Natural killer cell (primary cell): ENCODE measurements at regions not wholly inside any gene's neighbourhood (a gene's known extent, or its start where the extent isn't known, plus 50 kb on each side); places are given as distances from the start of the nearest gene placed in this dataset.

Source experiments
- ATAC-seq, 3 donors: fragments of 150-1000 bp in 2 of 3; fragments of 200-7000 bp in 1 of 3; cut with Tn5 transposase; 1 replicate in 1 of 3; 2 replicates in 2 of 3; pipeline ENCODE4 v1.10.0; 2021; ENCODE audit warnings: mild to moderate bottlenecking in 2 of 3, moderate library complexity in 2 of 3
- DNase-seq, 2 donors: peaks; one replicate each; pipeline versions ENCODE4 v3.0.0 to v3.0.0-alpha.2; 2013 to 2021; ENCODE audit warnings: mixed read lengths in 1 of 2
- H3K27ac ChIP-seq: one replicate; pipeline ENCODE4 v1.5.1; 2013; ENCODE audit warnings: mild to moderate bottlenecking, low read length
- H3K27me3 ChIP-seq: one replicate; pipeline ENCODE4 v1.6.1; 2013; ENCODE audit warnings: low read length; ENCODE audit not compliant: control insufficient read depth, insufficient read depth
- H3K36me3 ChIP-seq: one replicate; pipeline ENCODE4 v1.6.1; 2013; ENCODE audit warnings: low read length; ENCODE audit not compliant: control insufficient read depth, insufficient read depth
- H3K4me1 ChIP-seq: one replicate; pipeline ENCODE4 v1.6.1; 2013; ENCODE audit warnings: low read length; ENCODE audit not compliant: control insufficient read depth, insufficient read depth
- H3K4me3 ChIP-seq: one replicate; pipeline ENCODE4 v1.5.1; 2013; ENCODE audit warnings: low read length
- H3K9me3 ChIP-seq: one replicate; pipeline ENCODE4 v1.6.1; 2013; ENCODE audit warnings: low read length; ENCODE audit not compliant: control insufficient read depth, insufficient read depth
- H3K27ac Mint-ChIP-seq, 2 donors: one replicate each; pipeline ENCODE4 v1.8.0; 2022; ENCODE audit warnings: mild to moderate bottlenecking in 2 of 2, mixed read lengths in 2 of 2, moderate library complexity in 1 of 2
- H3K27me3 Mint-ChIP-seq, 2 donors: one replicate each; pipeline ENCODE4 v1.8.0; 2022; ENCODE audit warnings: low read depth in 2 of 2, mixed read lengths in 2 of 2
- H3K36me3 Mint-ChIP-seq: one replicate; pipeline ENCODE4 v1.8.0; 2022; ENCODE audit warnings: mixed read lengths
- H3K4me1 Mint-ChIP-seq, 2 donors: one replicate each; pipeline ENCODE4 v1.8.0; 2022; ENCODE audit warnings: mixed read lengths in 2 of 2
- H3K4me3 Mint-ChIP-seq: one replicate; pipeline ENCODE4 v1.8.0; 2022; ENCODE audit warnings: mild to moderate bottlenecking, moderate library complexity, mixed read lengths
- H3K9me3 Mint-ChIP-seq, 2 donors: one replicate each; pipeline ENCODE4 v1.8.0; 2022; ENCODE audit warnings: mixed read lengths in 2 of 2
- WGBS: methylation state at CpG from one replicate; pipeline ENCODE4 v1.1.7; 2013; ENCODE audit warnings: missing lambda C conversion rate; ENCODE audit not compliant: insufficient coverage; 5-methylcytosine and 5-hydroxymethylcytosine counted together
- intact Hi-C: fragments of 100-400 bp; cut with micrococcal nuclease; formaldehyde crosslinking; loops from one replicate; pipeline ENCODE4 v1.14.2; 2022
- TF ChIP-seq, protein P1 (sequence below): fragments of 200-600 bp; IDR thresholded peaks from one replicate; pipeline ENCODE4 v1.8.0; 2022; ENCODE audit warnings: antibody characterized with exemption

DNA sequence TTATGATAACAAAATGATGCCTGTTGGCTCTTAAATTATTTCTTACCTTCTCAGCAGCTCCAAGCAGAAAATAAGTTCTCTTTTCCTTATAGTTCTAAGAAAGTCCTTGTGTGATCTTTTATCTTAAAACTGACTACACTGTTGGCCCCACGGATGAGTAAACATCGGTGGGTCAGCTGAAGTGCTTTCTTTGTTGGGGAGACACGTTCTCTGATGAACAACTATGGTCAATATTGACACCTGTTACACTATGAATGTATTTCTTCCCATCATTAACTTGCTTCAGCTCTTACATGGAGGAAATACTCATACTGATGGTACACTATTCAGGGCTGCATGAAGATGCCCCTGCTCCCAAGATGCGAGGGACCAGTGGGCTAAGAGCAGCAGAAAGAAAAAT lies 110.8 kb upstream of the EEA1 start:
- Mint-ChIP-seq H3K36me3 (no peaks in the 10 kb centered on the region), H3K4me3 (no peak overlapping the region), H3K27ac (no peak overlapping the region), H3K27me3 (peaks cover 6% of the 10 kb centered on the region in 2 donors), H3K9me3 (no peaks in the 10 kb centered on the region), H3K4me1 (no peaks in the 10 kb centered on the region)
- Histone ChIP-seq H3K27ac (no peak overlapping the region), H3K36me3 (no peaks in the 10 kb centered on the region), H3K4me3 (no peak overlapping the region), H3K4me1 (no peaks in the 10 kb centered on the region), H3K27me3 (no peaks in the 10 kb centered on the region), H3K9me3 (no peaks in the 10 kb centered on the region)
- no peak for ATAC-seq
- intact Hi-C loops, result no loop called here
- no peak for DNase-seq
- TF ChIP-seq, protein P1, sequence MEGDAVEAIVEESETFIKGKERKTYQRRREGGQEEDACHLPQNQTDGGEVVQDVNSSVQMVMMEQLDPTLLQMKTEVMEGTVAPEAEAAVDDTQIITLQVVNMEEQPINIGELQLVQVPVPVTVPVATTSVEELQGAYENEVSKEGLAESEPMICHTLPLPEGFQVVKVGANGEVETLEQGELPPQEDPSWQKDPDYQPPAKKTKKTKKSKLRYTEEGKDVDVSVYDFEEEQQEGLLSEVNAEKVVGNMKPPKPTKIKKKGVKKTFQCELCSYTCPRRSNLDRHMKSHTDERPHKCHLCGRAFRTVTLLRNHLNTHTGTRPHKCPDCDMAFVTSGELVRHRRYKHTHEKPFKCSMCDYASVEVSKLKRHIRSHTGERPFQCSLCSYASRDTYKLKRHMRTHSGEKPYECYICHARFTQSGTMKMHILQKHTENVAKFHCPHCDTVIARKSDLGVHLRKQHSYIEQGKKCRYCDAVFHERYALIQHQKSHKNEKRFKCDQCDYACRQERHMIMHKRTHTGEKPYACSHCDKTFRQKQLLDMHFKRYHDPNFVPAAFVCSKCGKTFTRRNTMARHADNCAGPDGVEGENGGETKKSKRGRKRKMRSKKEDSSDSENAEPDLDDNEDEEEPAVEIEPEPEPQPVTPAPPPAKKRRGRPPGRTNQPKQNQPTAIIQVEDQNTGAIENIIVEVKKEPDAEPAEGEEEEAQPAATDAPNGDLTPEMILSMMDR, result no peak
- WGBS, result 84% methylated on average over 4 of the region's 4 CpGs

DNA sequence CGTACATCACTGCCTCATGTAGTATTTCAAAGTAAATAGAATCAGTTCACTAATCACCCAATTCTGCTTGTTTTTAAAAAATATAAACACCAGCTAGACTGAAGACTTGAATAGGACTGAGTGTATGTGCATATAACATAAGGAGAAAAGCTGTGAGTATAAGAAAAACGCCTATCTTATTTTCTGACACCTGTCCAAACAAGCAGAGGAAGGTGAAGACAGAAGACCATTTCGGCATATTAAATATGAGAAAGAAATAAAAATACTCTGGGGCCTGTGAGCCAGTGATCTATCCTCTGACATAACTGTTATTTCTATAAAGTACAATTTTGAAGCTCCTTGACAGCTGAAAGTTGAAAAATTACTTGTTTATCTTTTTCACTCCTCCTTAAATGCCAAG lies 111.3 kb upstream of the EEA1 start:
- no peak overlapping the region for H3K4me3 Mint-ChIP-seq
- intact Hi-C loops, result no loop called here
- 100% methylated on average over 1 of the region's 3 CpGs for WGBS
- no peaks in the 10 kb centered on the region for H3K36me3 Mint-ChIP-seq
- H3K36me3 ChIP-seq, result no peaks in the 10 kb centered on the region
- no peaks in the 10 kb centered on the region for H3K9me3 Mint-ChIP-seq
- no peaks in the 10 kb centered on the region for H3K27me3 ChIP-seq
- TF ChIP-seq, protein P1, result no peak
- no peak overlapping the region for H3K27ac Mint-ChIP-seq
- no peaks in the 10 kb centered on the region for H3K4me1 Mint-ChIP-seq
- H3K4me1 ChIP-seq, result no peaks in the 10 kb centered on the region
- H3K9me3 ChIP-seq, result no peaks in the 10 kb centered on the region
- ATAC-seq (no peak), DNase-seq (no peak)
- peaks cover 6% of the 10 kb centered on the region in 2 donors for H3K27me3 Mint-ChIP-seq
- H3K4me3 ChIP-seq, result no peak overlapping the region
- no peak overlapping the region for H3K27ac ChIP-seq

DNA sequence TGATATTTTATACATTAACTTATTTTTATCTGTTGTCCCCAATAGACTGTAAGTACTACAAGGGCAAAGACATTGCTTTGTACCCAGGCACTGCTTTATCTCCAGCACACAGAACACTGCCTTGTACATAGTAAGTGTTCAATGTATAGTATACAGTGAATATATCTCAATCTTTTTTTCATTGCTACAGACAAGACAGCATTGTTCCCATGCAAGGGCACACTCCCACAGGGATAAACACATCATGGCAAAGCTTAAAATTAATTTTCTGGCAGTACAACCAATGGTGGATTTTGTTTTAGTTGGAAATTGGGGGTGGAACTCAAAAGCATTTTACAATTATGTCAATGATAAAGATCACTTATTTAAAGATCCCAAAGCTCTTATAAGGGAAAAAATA lies 112.3 kb upstream of the EEA1 start:
- Mint-ChIP-seq H3K4me3 (no peak overlapping the region), H3K27me3 (peaks cover 6 to 8% of the 10 kb centered on the region in 2 donors), H3K27ac (no peak overlapping the region), H3K36me3 (no peaks in the 10 kb centered on the region), H3K4me1 (no peaks in the 10 kb centered on the region), H3K9me3 (no peaks in the 10 kb centered on the region)
- intact Hi-C loops, result no loop called here
- Histone ChIP-seq H3K36me3 (no peaks in the 10 kb centered on the region), H3K27ac (no peak overlapping the region), H3K4me1 (no peaks in the 10 kb centered on the region), H3K4me3 (no peak overlapping the region), H3K9me3 (no peaks in the 10 kb centered on the region), H3K27me3 (no peaks in the 10 kb centered on the region)
- no peak for DNase-seq
- no peak for ATAC-seq
- TF ChIP-seq, protein P1, result no peak

DNA sequence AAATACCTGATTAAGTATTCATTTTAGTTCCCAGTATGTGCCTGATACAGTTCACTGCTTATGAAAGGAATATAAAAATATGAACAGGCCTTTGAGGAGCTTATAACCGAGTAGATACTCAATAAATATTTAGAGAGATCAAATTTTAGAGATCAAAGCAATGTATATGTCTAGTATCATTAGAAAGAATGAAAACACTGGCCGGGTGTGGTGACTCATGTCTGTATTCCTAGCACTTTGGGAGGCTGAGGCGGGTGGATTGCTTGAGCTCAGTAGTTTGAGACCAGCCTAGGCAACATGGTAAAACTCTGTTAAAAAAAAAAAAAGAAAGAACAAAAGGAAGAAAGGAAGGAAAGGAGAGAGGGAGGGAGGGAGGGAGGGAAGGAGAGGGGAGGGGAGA lies 113.2 kb upstream of the EEA1 start:
- Histone ChIP-seq H3K27me3 (no peaks in the 10 kb centered on the region), H3K4me3 (no peak overlapping the region), H3K4me1 (no peaks in the 10 kb centered on the region), H3K27ac (no peak overlapping the region), H3K36me3 (no peaks in the 10 kb centered on the region), H3K9me3 (no peaks in the 10 kb centered on the region)
- intact Hi-C loops, result no loop called here
- no peaks in the 10 kb centered on the region for H3K9me3 Mint-ChIP-seq
- no peak for ATAC-seq
- peaks cover 6 to 7% of the 10 kb centered on the region in 2 donors for H3K27me3 Mint-ChIP-seq
- H3K36me3 Mint-ChIP-seq, result no peaks in the 10 kb centered on the region
- 83% methylated on average over 3 of the region's 3 CpGs for WGBS
- DNase-seq, result no peak
- no peak overlapping the region for H3K27ac Mint-ChIP-seq
- H3K4me1 Mint-ChIP-seq, result no peaks in the 10 kb centered on the region
- H3K4me3 Mint-ChIP-seq, result no peak overlapping the region
- TF ChIP-seq, protein P1, result no peak
